Activated CD4-positive, alpha-beta memory T cell treated with anti-CD3 and anti-CD28 coated beads for 36 hours (primary cell): ENCODE measurements at regions not wholly inside any gene's neighbourhood (a gene's known extent, or its start where the extent isn't known, plus 50 kb on each side); places are given as distances from the start of the nearest gene placed in this dataset.
A peak's percentile ranks its signal among the peaks of the same experiment; 100 is the strongest.

Experiments used
- CTCF ChIA-PET: fragments of 350-600 bp; sonication (Branson Sonifier 250); formaldehyde crosslinking; loops from one replicate; lab custom pipeline; 2021; ENCODE audit warnings: antibody characterized with exemption, inconsistent platforms; lab: Charles Lee
- POLR2A ChIA-PET: fragments of 350-600 bp; sonication (Branson Sonifier 250); formaldehyde crosslinking; loops from one replicate; lab custom pipeline; 2021; ENCODE audit warnings: antibody characterized with exemption; lab: Charles Lee
- DNase-seq: peaks from one replicate; pipeline ENCODE4 v3.0.0-alpha.2; 2020
- H3K27ac Mint-ChIP-seq: one replicate; pipeline ENCODE4 v1.8.0; 2021; ENCODE audit warnings: mixed read lengths
- H3K27me3 Mint-ChIP-seq: one replicate; pipeline ENCODE4 v1.8.0; 2021; ENCODE audit warnings: mixed read lengths
- H3K36me3 Mint-ChIP-seq: one replicate; pipeline ENCODE4 v1.8.0; 2021; ENCODE audit warnings: mixed read lengths
- H3K4me1 Mint-ChIP-seq: one replicate; pipeline ENCODE4 v1.8.0; 2021; ENCODE audit warnings: low read depth, mixed read lengths
- H3K4me3 Mint-ChIP-seq: one replicate; pipeline ENCODE4 v1.8.0; 2021; ENCODE audit warnings: mild to moderate bottlenecking, mixed read lengths
- H3K9me3 Mint-ChIP-seq: one replicate; pipeline ENCODE4 v1.8.0; 2021; ENCODE audit warnings: mixed read lengths
- intact Hi-C: fragments of 100-400 bp; cut with micrococcal nuclease; formaldehyde crosslinking; loops from one replicate; pipeline ENCODE4 v1.15.1; 2023

DNA sequence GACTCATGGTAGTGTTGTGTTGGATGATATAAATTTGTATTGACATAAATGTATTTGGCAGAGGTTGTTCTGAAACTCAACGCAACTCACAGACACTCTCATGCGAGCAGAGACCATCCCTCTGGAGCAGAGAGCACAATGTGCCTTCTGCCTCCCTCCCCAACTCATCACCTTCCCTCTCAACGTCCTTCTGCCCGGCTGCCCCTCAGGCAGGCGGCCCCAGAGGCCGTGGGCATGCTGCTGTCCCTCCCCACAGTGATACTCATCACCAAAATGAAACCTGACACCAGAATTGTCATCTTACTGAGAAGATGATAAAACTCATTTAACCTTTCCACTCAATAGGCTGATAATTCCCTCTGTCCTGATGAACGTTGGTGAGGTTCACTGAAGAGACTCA, 260.6 kb downstream of the ETS1 start:
- Mint-ChIP-seq H3K36me3 (no peaks in the 10 kb centered on the region), H3K27ac (peak overlapping the region; percentile 94), H3K4me1 (peaks cover 95% of the 10 kb centered on the region), H3K27me3 (no peaks in the 10 kb centered on the region), H3K4me3 (peak overlapping the region; percentile 31), H3K9me3 (no peaks in the 10 kb centered on the region)
- ChIA-PET CTCF (interaction anchor here (1.1 to 6.9 kb wide), 3 partner anchors 11 to 36 kb away, joined by 3 to 53 read pairs (median 49); no protein-coding TSS in a partner anchor), POLR2A (interaction anchor here (1.0 to 8.4 kb wide), 4 partner anchors 17 to 301 kb away, joined by 3 to 93 read pairs (median 42); no protein-coding TSS in a partner anchor)
- intact Hi-C loops: loop anchor here (5.0 to 10.0 kb wide), 2 partner anchors 99 to 298 kb away; no protein-coding TSS in a partner anchor
- DNase-seq: peak; percentile 50

- intact Hi-C loops: loop anchor here (1.0 to 10.0 kb wide), 9 partner anchors 19 to 300 kb away; no protein-coding TSS in a partner anchor
- Mint-ChIP-seq H3K36me3 (peaks cover 5% of the 10 kb centered on the region), H3K4me1 (peaks cover 88% of the 10 kb centered on the region), H3K27me3 (no peaks in the 10 kb centered on the region), H3K9me3 (no peaks in the 10 kb centered on the region), H3K27ac (peak overlapping the region; percentile 94), H3K4me3 (peak overlapping the region; percentile 55)
- peak; percentile 90 for DNase-seq
- CTCF ChIA-PET: interaction anchor here (1.2 to 6.9 kb wide), 15 partner anchors 9 to 194 kb away, joined by 4 to 53 read pairs (median 7); no protein-coding TSS in a partner anchor
- POLR2A ChIA-PET: interaction anchor here (0.8 to 8.4 kb wide), 19 partner anchors 10 to 201 kb away, joined by 3 to 93 read pairs (median 7); no protein-coding TSS in a partner anchor
Measured at GRCh38 chr11:128324531-128325141, 262.7 kb downstream of the ETS1 start.

- DNase-seq: peak; percentile 68
- H3K9me3 Mint-ChIP-seq: no peaks in the 10 kb centered on the region
- no peaks in the 10 kb centered on the region for H3K27me3 Mint-ChIP-seq
- H3K4me3 Mint-ChIP-seq: peak overlapping the region; percentile 55
- peaks cover 88% of the 10 kb centered on the region for H3K4me1 Mint-ChIP-seq
- ChIA-PET POLR2A (interaction anchor here (0.8 to 8.4 kb wide), 25 partner anchors 11 to 304 kb away, joined by 3 to 93 read pairs (median 5); no protein-coding TSS in a partner anchor), CTCF (interaction anchor here (0.6 to 6.9 kb wide), 22 partner anchors 10 to 506 kb away, joined by 3 to 53 read pairs (median 6); no protein-coding TSS in a partner anchor)
- H3K36me3 Mint-ChIP-seq: peaks cover 5% of the 10 kb centered on the region
- H3K27ac Mint-ChIP-seq: peak overlapping the region; percentile 94
- intact Hi-C loops: loop anchor here (1.0 to 10.0 kb wide), 8 partner anchors 19 to 301 kb away; no protein-coding TSS in a partner anchor
Measured at GRCh38 chr11:128324051-128324481, 263.3 kb downstream of the ETS1 start.

- Mint-ChIP-seq H3K36me3 (peaks cover 9% of the 10 kb centered on the region), H3K27me3 (no peaks in the 10 kb centered on the region), H3K4me3 (peak overlapping the region; percentile 36), H3K27ac (peak overlapping the region; percentile 94), H3K4me1 (peaks cover 88% of the 10 kb centered on the region), H3K9me3 (no peaks in the 10 kb centered on the region)
- ChIA-PET POLR2A (interaction anchor here (0.9 to 8.4 kb wide), 24 partner anchors 10 to 305 kb away, joined by 3 to 93 read pairs (median 6); no protein-coding TSS in a partner anchor), CTCF (interaction anchor here (0.6 to 6.9 kb wide), 29 partner anchors 10 to 507 kb away, joined by 3 to 53 read pairs (median 5); no protein-coding TSS in a partner anchor)
- intact Hi-C loops: loop anchor here (1.0 to 10.0 kb wide), 2 partner anchors 34 to 301 kb away; no protein-coding TSS in a partner anchor
- DNase-seq: peak; percentile 65
Measured at GRCh38 chr11:128323381-128323780, 264.0 kb downstream of the ETS1 start.

GRCh38 chr11:128318856-128319474, 268.4 kb downstream of the ETS1 start:
- CTCF ChIA-PET: interaction anchor here (1.2 to 2.5 kb wide), 4 partner anchors 25 to 147 kb away, joined by 3 to 14 read pairs (median 4); no protein-coding TSS in a partner anchor
- intact Hi-C loops: loop anchor here (1.0 kb wide), 2 partner anchors 17 to 30 kb away; no protein-coding TSS in a partner anchor
- H3K36me3 Mint-ChIP-seq: peaks cover 45% of the 10 kb centered on the region
- peaks cover 82% of the 10 kb centered on the region for H3K4me1 Mint-ChIP-seq
- H3K27me3 Mint-ChIP-seq: no peaks in the 10 kb centered on the region
- H3K4me3 Mint-ChIP-seq: peak overlapping the region; percentile 18
- peak overlapping the region; percentile 84 for H3K27ac Mint-ChIP-seq
- POLR2A ChIA-PET: interaction anchor here (0.8 to 2.4 kb wide), 13 partner anchors 9 to 179 kb away, joined by 3 to 19 read pairs (median 5); no protein-coding TSS in a partner anchor
- DNase-seq: peak; percentile 92
- peaks cover 31% of the 10 kb centered on the region for H3K9me3 Mint-ChIP-seq

- POLR2A ChIA-PET: interaction anchor here (1.4 to 2.4 kb wide), 4 partner anchors 9 to 27 kb away, joined by 3 to 19 read pairs (median 5); no protein-coding TSS in a partner anchor
- intact Hi-C loops: no loop called here
- no peak for DNase-seq
- peaks cover 43% of the 10 kb centered on the region for H3K9me3 Mint-ChIP-seq
- no peaks in the 10 kb centered on the region for H3K27me3 Mint-ChIP-seq
- H3K36me3 Mint-ChIP-seq: peaks cover 56% of the 10 kb centered on the region
- CTCF ChIA-PET: interaction anchor here (0.7 to 2.5 kb wide), 5 partner anchors 9 to 315 kb away, joined by 3 to 14 read pairs (median 3); no protein-coding TSS in a partner anchor
- peaks cover 75% of the 10 kb centered on the region for H3K4me1 Mint-ChIP-seq
- H3K4me3 Mint-ChIP-seq: no peak overlapping the region
- H3K27ac Mint-ChIP-seq: peak overlapping the region; percentile 81
Measured at GRCh38 chr11:128316541-128317227, 270.7 kb downstream of the ETS1 start.

DNA sequence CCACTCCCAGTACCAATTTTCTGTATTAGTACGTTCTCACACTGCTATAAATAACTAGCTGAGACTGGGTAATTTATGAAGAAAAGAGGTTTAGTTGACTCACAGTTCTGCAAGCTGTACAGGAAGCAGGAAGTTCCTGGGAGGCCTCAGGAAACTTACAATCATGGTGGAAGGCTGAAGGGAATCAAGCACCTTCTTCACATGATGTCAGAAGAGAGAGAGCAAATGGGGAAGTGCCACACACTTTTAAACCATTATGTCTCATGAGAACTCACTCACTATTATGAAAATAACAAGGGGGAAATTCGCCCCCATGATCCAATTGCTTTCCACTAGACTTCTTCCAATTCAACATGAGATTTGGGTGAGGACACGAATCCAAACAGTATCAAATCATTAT, 271.4 kb downstream of the ETS1 start:
- no peaks in the 10 kb centered on the region for H3K27me3 Mint-ChIP-seq
- POLR2A ChIA-PET: interaction anchor here (1.4 to 1.8 kb wide), 2 partner anchors 8 to 14 kb away, joined by 3 to 4 read pairs; no protein-coding TSS in a partner anchor
- peaks cover 43% of the 10 kb centered on the region for H3K9me3 Mint-ChIP-seq
- H3K4me1 Mint-ChIP-seq: peaks cover 77% of the 10 kb centered on the region
- CTCF ChIA-PET: interaction anchor here (0.6 to 0.7 kb wide), 2 partner anchors 26 to 210 kb away, joined by 3 read pairs; no protein-coding TSS in a partner anchor
- no peak for DNase-seq
- intact Hi-C loops: no loop called here
- H3K27ac Mint-ChIP-seq: peak overlapping the region; percentile 81
- H3K36me3 Mint-ChIP-seq: peaks cover 53% of the 10 kb centered on the region
- H3K4me3 Mint-ChIP-seq: no peak overlapping the region

GRCh38 chr11:128313931-128314330, 273.4 kb downstream of the ETS1 start:
- ChIA-PET CTCF (no interaction called here), POLR2A (interaction anchor here (1.1 to 1.5 kb wide), 2 partner anchors 9 to 10 kb away, joined by 3 read pairs; no protein-coding TSS in a partner anchor)
- intact Hi-C loops: no loop called here
- Mint-ChIP-seq H3K27me3 (no peaks in the 10 kb centered on the region), H3K27ac (peak overlapping the region; percentile 69), H3K9me3 (peaks cover 43% of the 10 kb centered on the region), H3K4me3 (no peak overlapping the region), H3K4me1 (peaks cover 79% of the 10 kb centered on the region), H3K36me3 (peaks cover 51% of the 10 kb centered on the region)
- DNase-seq: no peak

GRCh38 chr11:128311742-128312719, 275.3 kb downstream of the ETS1 start:
- POLR2A ChIA-PET: interaction anchor here (0.8 to 1.5 kb wide), 3 partner anchors 11 to 23 kb away, joined by 3 read pairs; no protein-coding TSS in a partner anchor
- Mint-ChIP-seq H3K27me3 (no peaks in the 10 kb centered on the region), H3K4me1 (peaks cover 68% of the 10 kb centered on the region), H3K4me3 (peak overlapping the region; percentile 0), H3K27ac (peak overlapping the region; percentile 80), H3K36me3 (peaks cover 41% of the 10 kb centered on the region), H3K9me3 (peaks cover 42% of the 10 kb centered on the region)
- intact Hi-C loops: loop anchor here (1.0 kb wide), 1 partner anchor 10 kb away; no protein-coding TSS in a partner anchor
- no peak for DNase-seq
- CTCF ChIA-PET: interaction anchor here (1.4 kb wide), 1 partner anchor 9 kb away, joined by 4 read pairs; no protein-coding TSS in a partner anchor
